ENCODE measurements at regions not wholly inside any gene's neighbourhood (a gene's known extent, or its start where the extent isn't known, plus 50 kb on each side); places are given as distances from the start of the nearest gene placed in this dataset.

DNA sequence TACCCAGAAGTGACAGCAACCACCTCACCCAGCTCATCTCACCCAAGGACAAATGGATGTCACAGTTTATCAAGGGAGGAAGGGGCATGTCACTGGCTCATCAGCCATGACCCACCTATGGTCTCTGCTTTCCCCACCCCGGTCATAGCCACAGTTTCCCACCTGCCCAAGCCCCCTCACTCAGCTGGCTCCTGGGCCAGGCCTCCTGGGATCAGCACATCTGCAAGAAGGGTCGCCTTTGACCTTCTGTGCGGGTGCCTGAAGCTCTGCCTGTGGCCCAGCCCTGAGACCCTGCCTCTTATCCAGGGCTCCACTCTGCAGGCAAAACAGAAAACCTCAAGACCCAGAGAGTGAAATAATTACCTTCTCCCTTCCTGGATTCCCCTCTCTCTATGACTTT, 236.4 kb downstream of the BUD13 start:
- Histone ChIP-seq H3K79me2 (ENCODE audit: low read length) (no peaks in the 10 kb centered on the region), H3K9me3 (ENCODE audit: insufficient read depth, low read length) (no peaks in the 10 kb centered on the region), H4K20me1 (ENCODE audit: insufficient read depth, low read length) (no peaks in the 10 kb centered on the region), H3K9ac (ENCODE audit: low read length) (no peak overlapping the region), H3K36me3 (replicated peaks; ENCODE audit: low read depth, low read length) (no peaks in the 10 kb centered on the region), H2AFZ (ENCODE audit: low read depth, low read length) (no peak overlapping the region), H3K27me3 (ENCODE audit: low read depth, low read length) (peaks cover 65% of the 10 kb centered on the region), H3K27ac (ENCODE audit: low read length) (no peak overlapping the region), H3K4me1 (ENCODE audit: low read length) (no peaks in the 10 kb centered on the region), H3K4me2 (ENCODE audit: low read length) (no peak overlapping the region), H3K4me3 (ENCODE audit: low read length) (no peak overlapping the region)
- no peak for TF ChIP-seq EZH2phosphoT487 (IDR thresholded peaks at IDR 0.05; ENCODE audit: low read depth)
- TF ChIP-seq, protein P1, sequence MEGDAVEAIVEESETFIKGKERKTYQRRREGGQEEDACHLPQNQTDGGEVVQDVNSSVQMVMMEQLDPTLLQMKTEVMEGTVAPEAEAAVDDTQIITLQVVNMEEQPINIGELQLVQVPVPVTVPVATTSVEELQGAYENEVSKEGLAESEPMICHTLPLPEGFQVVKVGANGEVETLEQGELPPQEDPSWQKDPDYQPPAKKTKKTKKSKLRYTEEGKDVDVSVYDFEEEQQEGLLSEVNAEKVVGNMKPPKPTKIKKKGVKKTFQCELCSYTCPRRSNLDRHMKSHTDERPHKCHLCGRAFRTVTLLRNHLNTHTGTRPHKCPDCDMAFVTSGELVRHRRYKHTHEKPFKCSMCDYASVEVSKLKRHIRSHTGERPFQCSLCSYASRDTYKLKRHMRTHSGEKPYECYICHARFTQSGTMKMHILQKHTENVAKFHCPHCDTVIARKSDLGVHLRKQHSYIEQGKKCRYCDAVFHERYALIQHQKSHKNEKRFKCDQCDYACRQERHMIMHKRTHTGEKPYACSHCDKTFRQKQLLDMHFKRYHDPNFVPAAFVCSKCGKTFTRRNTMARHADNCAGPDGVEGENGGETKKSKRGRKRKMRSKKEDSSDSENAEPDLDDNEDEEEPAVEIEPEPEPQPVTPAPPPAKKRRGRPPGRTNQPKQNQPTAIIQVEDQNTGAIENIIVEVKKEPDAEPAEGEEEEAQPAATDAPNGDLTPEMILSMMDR (IDR thresholded peaks at IDR 0.05; ENCODE audit: low read depth, low read length), result no peak

DNA sequence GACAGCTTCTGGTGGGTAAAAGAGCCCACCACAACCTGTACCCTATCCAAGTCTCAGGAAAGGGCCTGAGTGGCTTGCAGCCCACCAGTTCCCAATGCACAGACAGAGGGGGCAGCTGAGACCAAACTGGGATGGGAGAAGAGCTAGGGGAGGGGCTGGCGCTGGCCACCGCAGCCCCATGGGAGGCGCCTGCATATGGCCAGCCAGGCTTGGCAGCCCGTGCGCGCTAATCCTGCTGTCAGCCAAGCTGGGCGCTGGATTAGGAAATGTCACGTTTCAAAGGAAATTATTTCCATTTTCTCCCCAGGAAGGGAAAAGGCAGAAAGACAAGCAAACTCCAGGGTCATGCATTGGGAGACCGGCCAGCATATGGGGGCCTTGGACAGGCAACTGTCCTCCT, 236.8 kb downstream of the BUD13 start:
- no peaks in the 10 kb centered on the region for H3K4me1 ChIP-seq (ENCODE audit: low read length)
- no peak overlapping the region for H3K9ac ChIP-seq (ENCODE audit: low read length)
- TF ChIP-seq, protein P1 (IDR thresholded peaks at IDR 0.05; ENCODE audit: low read depth, low read length), result no peak
- no peak for TF ChIP-seq EZH2phosphoT487 (IDR thresholded peaks at IDR 0.05; ENCODE audit: low read depth)
- H2AFZ ChIP-seq (ENCODE audit: low read depth, low read length), result no peak overlapping the region
- H3K79me2 ChIP-seq (ENCODE audit: low read length), result no peaks in the 10 kb centered on the region
- no peak overlapping the region for H3K27ac ChIP-seq (ENCODE audit: low read length)
- H3K9me3 ChIP-seq (ENCODE audit: insufficient read depth, low read length), result no peaks in the 10 kb centered on the region
- H3K27me3 ChIP-seq (ENCODE audit: low read depth, low read length), result peaks cover 67% of the 10 kb centered on the region
- H3K4me3 ChIP-seq (ENCODE audit: low read length), result no peak overlapping the region
- H4K20me1 ChIP-seq (ENCODE audit: insufficient read depth, low read length), result no peaks in the 10 kb centered on the region
- H3K4me2 ChIP-seq (ENCODE audit: low read length), result no peak overlapping the region
- no peaks in the 10 kb centered on the region for H3K36me3 ChIP-seq (replicated peaks; ENCODE audit: low read depth, low read length)

DNA sequence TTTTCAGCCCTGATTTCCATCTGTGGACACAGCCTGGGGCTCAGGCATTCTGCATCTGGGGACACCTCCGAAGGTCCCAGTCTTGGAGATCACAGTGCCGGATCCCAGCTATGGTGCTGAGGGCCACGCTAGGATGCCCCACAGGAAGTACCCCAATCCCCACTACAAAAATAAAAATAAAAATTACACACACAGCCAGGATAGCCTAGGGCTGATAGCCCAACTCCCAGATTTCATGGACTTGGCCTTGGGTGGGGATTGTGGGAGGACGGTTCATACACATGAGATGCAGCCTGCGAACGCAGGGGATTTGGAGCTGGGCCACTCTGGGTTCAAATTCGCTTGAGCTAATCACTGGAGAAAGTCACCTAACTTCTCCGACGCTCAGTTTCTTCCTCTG, 237.7 kb downstream of the BUD13 start:
- Histone ChIP-seq H3K79me2 (ENCODE audit: low read length) (no peaks in the 10 kb centered on the region), H2AFZ (ENCODE audit: low read depth, low read length) (no peak overlapping the region), H3K4me3 (ENCODE audit: low read length) (no peak overlapping the region), H3K27ac (ENCODE audit: low read length) (no peak overlapping the region), H3K4me2 (ENCODE audit: low read length) (no peak overlapping the region), H3K4me1 (ENCODE audit: low read length) (no peaks in the 10 kb centered on the region), H3K9ac (ENCODE audit: low read length) (no peak overlapping the region), H3K36me3 (replicated peaks; ENCODE audit: low read depth, low read length) (no peaks in the 10 kb centered on the region), H3K9me3 (ENCODE audit: insufficient read depth, low read length) (no peaks in the 10 kb centered on the region), H3K27me3 (ENCODE audit: low read depth, low read length) (peaks cover 76% of the 10 kb centered on the region), H4K20me1 (ENCODE audit: insufficient read depth, low read length) (no peaks in the 10 kb centered on the region)
- TF ChIP-seq, protein P1 (IDR thresholded peaks at IDR 0.05; ENCODE audit: low read depth, low read length), result no peak
- no peak for TF ChIP-seq EZH2phosphoT487 (IDR thresholded peaks at IDR 0.05; ENCODE audit: low read depth)

DNA sequence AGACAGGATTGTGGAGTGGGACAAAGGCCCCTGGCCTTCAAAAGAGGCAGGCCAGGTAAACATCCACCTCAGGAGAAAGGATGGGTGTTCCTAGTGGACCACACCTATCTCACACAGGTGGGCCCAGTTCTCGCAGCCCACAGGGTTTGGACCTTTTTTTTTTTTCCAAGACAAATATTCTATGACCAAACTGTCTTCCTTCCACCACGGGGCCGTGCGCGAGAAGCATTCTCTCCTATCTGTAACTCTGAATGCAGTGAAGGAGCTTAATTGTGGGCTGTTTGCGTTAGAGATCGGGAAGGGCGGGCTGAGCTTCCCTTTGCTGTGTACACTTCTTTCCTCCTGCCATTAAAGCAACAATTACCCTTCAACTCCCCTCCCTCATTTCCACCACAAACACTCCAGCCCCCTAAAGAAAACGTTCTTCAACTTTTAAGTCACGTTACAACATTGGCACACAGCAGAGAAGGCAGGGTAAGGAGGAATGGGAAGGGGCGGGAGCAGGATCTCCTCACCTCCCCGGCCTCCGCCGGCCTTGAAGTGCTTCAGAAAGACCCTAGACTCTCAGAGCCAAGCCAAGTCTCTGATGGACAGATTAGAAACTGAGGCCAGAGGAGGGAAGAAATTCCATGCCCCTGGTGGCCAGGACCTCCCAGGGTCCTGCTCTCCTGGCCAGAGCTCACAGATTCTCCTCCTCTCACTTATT, 238.4 kb downstream of the BUD13 start:
- Histone ChIP-seq H3K27ac (ENCODE audit: low read length) (no peak overlapping the region), H3K4me1 (ENCODE audit: low read length) (no peaks in the 10 kb centered on the region), H3K9ac (ENCODE audit: low read length) (no peak overlapping the region), H3K4me3 (ENCODE audit: low read length) (no peak overlapping the region), H4K20me1 (ENCODE audit: insufficient read depth, low read length) (no peaks in the 10 kb centered on the region), H3K27me3 (ENCODE audit: low read depth, low read length) (peaks cover 81% of the 10 kb centered on the region), H3K4me2 (ENCODE audit: low read length) (no peak overlapping the region), H3K36me3 (replicated peaks; ENCODE audit: low read depth, low read length) (no peaks in the 10 kb centered on the region), H3K9me3 (ENCODE audit: insufficient read depth, low read length) (no peaks in the 10 kb centered on the region), H2AFZ (ENCODE audit: low read depth, low read length) (no peak overlapping the region), H3K79me2 (ENCODE audit: low read length) (no peaks in the 10 kb centered on the region)
- TF ChIP-seq, protein P1 (IDR thresholded peaks at IDR 0.05; ENCODE audit: low read depth, low read length), result no peak
- no peak for TF ChIP-seq EZH2phosphoT487 (IDR thresholded peaks at IDR 0.05; ENCODE audit: low read depth)

Data from OCI-LY3 (cell line).